ENCODE measurements at regions not wholly inside any gene's neighbourhood (a gene's known extent, or its start where the extent isn't known, plus 50 kb on each side); places are given as distances from the start of the nearest gene placed in this dataset.

- DNase-seq: no peak
Observed at GRCh38 chr3:147582642-147583041, 173.5 kb downstream of the ZIC1 start.

GRCh38 chr3:147589016-147589415 lies 179.9 kb downstream of the ZIC1 start:
- no peak for DNase-seq

GRCh38 chr3:147604136-147604535 lies 195.0 kb downstream of the ZIC1 start:
- no peak for DNase-seq

- no peak for DNase-seq
Observed at GRCh38 chr3:147613725-147614124, 204.6 kb downstream of the ZIC1 start.

- no peak for DNase-seq
Observed at GRCh38 chr3:147614210-147614609, 205.0 kb downstream of the ZIC1 start.

GRCh38 chr3:147615035-147615434 lies 205.9 kb downstream of the ZIC1 start:
- no peak for DNase-seq

GRCh38 chr3:147616998-147617619 lies 207.9 kb downstream of the ZIC1 start:
- peak in 1 of 58 donors; percentile 5 for DNase-seq

- DNase-seq: no peak
Observed at GRCh38 chr3:147618691-147619090, 209.5 kb downstream of the ZIC1 start.

GRCh38 chr3:147619921-147620560 lies 210.9 kb downstream of the ZIC1 start:
- DNase-seq: no peak

- DNase-seq: no peak
Observed at GRCh38 chr3:147620906-147621305, 211.7 kb downstream of the ZIC1 start.

GRCh38 chr3:147630921-147631415 lies 221.8 kb downstream of the ZIC1 start:
- DNase-seq: no peak

- no peak for DNase-seq
Observed at GRCh38 chr3:147640781-147641180, 231.6 kb downstream of the ZIC1 start.

- no peak for DNase-seq
Observed at GRCh38 chr3:147645761-147646160, 236.6 kb downstream of the ZIC1 start.

GRCh38 chr3:147649475-147649874 lies 240.3 kb downstream of the ZIC1 start:
- no peak for DNase-seq

GRCh38 chr3:147651107-147651778 lies 242.1 kb downstream of the ZIC1 start:
- peak in 1 of 58 donors; percentile 0 for DNase-seq

GRCh38 chr3:147652651-147653366 lies 243.6 kb downstream of the ZIC1 start:
- no peak for DNase-seq

- DNase-seq: no peak
Observed at GRCh38 chr3:147653367-147653923, 244.3 kb downstream of the ZIC1 start.

GRCh38 chr3:147654827-147655226 lies 245.7 kb downstream of the ZIC1 start:
- DNase-seq: no peak

- no peak for DNase-seq
Observed at GRCh38 chr3:147655236-147655635, 246.1 kb downstream of the ZIC1 start.

- no peak for DNase-seq
Observed at GRCh38 chr3:147656023-147656422, 246.9 kb downstream of the ZIC1 start.

- DNase-seq: no peak
Observed at GRCh38 chr3:147661916-147662315, 252.8 kb downstream of the ZIC1 start.

GRCh38 chr3:147662705-147663104 lies 253.5 kb downstream of the ZIC1 start:
- DNase-seq: no peak

All from anterior cingulate cortex (tissue), 58 donors.